NT2/D1 (cell line): ENCODE measurements at regions not wholly inside any gene's neighbourhood (a gene's known extent, or its start where the extent isn't known, plus 50 kb on each side); places are given as distances from the start of the nearest gene placed in this dataset.

Source experiments
- YY1 ChIP-seq: IDR thresholded peaks from 2 replicates; pipeline ENCODE4 v1.6.1; 2011; ENCODE audit not compliant: insufficient read length, insufficient read depth
- ZNF274 ChIP-seq: IDR thresholded peaks from 2 replicates; pipeline ENCODE4 v1.6.1; 2011; ENCODE audit warnings: mild to moderate bottlenecking, low read depth, low read length

- TF ChIP-seq YY1, result no peak
- TF ChIP-seq ZNF274, result no peak
These were observed 307.5 kb downstream of the ETNK1 start for GRCh38 chr12:22932431-22932830.
